IPS-18a (cell line): ENCODE measurements at regions not wholly inside any gene's neighbourhood (a gene's known extent, or its start where the extent isn't known, plus 50 kb on each side); places are given as distances from the start of the nearest gene placed in this dataset.
"Not testable (repeated sequence)": the region's sequence is repeated elsewhere in the genome, so short reads cannot be mapped to it uniquely, and the experiment has no call there.

Experiments
- H3K27ac ChIP-seq: one replicate; pipeline ENCODE4 v1.5.1; 2013; ENCODE audit warnings: low read length
- H3K27me3 ChIP-seq: one replicate; pipeline ENCODE4 v1.6.1; 2013; ENCODE audit warnings: mild to moderate bottlenecking, low read length; ENCODE audit not compliant: control insufficient read depth, insufficient read depth
- H3K36me3 ChIP-seq: one replicate; pipeline ENCODE4 v1.6.1; 2013; ENCODE audit warnings: low read depth, low read length; ENCODE audit not compliant: control insufficient read depth
- H3K4me1 ChIP-seq: one replicate; pipeline ENCODE4 v1.6.1; 2013; ENCODE audit warnings: low read depth, low read length; ENCODE audit not compliant: control insufficient read depth
- H3K4me3 ChIP-seq: one replicate; pipeline ENCODE4 v1.5.1; 2013; ENCODE audit warnings: low read length
- H3K9ac ChIP-seq: one replicate; pipeline ENCODE4 v1.6.1; 2013; ENCODE audit warnings: mild to moderate bottlenecking, low read length, moderate library complexity
- H3K9me3 ChIP-seq: one replicate; pipeline ENCODE4 v1.6.1; 2013; ENCODE audit warnings: low read depth, low read length; ENCODE audit not compliant: control insufficient read depth

DNA sequence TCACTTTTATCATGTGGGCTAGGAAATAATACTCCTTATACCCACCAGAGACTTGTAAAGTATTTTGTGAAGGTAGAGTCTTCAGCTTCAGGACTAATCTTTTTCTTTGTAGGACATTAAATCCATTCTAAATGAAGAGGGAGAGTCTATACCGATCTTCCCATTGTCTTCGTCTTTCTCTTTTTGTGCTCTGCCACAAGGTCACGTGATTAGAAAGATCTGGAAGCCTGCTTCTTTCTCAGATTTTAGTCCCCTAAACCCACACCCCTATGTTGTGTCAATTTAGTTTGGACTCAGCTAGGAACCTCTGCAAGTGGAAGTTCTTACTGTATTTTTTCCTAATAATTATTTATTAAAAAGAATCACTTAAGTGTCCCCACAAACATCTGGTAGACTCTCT is 507.3 kb downstream of the PYDC2 start:
- Histone ChIP-seq H3K4me3 (no peak overlapping the region), H3K27ac (no peak overlapping the region), H3K4me1 (peaks cover 4% of the 10 kb centered on the region), H3K36me3 (no peaks in the 10 kb centered on the region), H3K9me3 (no peaks in the 10 kb centered on the region), H3K9ac (no peak overlapping the region), H3K27me3 (no peaks in the 10 kb centered on the region)

DNA sequence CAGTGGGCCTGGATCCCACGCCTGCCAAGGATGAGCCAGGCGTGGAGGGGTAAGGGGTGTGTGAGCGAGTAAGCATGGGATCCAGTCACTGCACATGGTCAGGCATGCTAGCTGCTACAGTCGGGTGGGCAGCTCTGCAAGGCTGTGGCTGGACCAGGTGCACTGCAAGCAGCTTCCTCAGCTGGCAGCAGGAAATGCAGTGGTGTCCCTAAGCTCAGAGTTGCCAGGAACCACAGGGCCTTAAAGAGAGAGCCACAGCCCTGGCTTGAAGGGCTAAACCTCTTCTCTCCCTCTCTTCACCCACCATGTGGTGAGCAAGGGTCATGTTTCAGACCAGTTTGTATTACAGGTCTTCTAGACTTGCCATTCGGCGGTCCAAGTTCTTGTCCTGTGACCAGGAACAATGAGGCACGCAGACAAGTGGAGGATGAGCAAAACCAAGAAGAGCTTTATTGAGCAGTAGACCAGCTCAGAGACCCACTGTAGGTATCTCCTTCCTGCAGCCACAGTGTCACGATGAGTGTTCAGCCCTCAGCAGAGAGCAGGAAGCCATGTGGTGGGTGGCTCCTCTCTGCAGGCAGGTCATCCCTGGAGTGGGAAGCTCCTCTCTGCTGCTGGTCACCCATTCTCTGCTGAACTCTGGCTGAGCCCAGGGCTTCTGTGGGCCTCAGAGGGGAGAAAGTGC is 511.9 kb downstream of the PYDC2 start:
- Histone ChIP-seq H3K27ac (no peak overlapping the region), H3K36me3 (no peaks in the 10 kb centered on the region), H3K9ac (no peak overlapping the region), H3K9me3 (peaks cover 2% of the 10 kb centered on the region), H3K27me3 (no peaks in the 10 kb centered on the region), H3K4me3 (no peak overlapping the region), H3K4me1 (no peaks in the 10 kb centered on the region)

DNA sequence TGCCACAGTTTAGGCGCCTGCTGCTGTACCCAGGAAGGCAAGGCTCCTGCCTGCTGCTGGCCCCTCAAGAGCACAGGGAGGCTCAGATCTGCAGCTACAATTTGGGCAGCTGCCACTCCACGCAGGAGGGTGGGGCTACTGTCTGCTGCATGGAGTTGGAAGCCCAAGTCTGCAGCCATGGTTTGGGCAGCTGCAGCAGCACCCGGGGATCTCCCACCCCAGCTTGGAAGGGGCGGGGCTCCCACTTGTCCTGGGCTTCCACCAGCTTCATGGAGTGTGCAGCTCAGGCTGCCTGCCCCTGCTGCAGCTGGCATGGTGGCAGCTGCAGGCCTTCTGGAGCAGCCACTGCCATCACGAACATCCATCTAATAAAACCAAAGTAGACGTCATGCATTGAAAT is 512.9 kb downstream of the PYDC2 start:
- H3K27me3 ChIP-seq, result no peaks in the 10 kb centered on the region
- no peak overlapping the region for H3K9ac ChIP-seq
- no peaks in the 10 kb centered on the region for H3K36me3 ChIP-seq
- peaks cover 5% of the 10 kb centered on the region for H3K9me3 ChIP-seq
- no peak overlapping the region for H3K27ac ChIP-seq
- H3K4me1 ChIP-seq, result no peaks in the 10 kb centered on the region
- no peak overlapping the region for H3K4me3 ChIP-seq

DNA sequence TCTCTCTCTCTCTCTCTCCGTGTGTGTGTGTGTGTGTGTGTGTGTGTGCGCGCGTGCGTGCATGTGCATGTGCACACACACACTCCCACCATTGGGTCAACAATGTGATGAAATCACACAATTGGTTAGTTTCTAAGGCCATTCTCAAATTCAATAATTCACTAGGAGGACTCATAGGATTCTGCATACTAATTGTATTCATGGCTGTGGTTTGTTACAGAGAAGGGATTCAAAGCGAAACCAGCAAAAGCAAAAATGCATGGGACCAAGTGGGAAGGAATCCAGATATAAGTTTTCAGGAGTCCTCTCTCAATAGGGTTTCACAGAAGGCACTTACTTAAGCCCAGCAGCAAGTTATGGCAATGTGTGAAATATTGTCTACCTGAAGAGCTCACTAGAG is 515.0 kb downstream of the PYDC2 start:
- Histone ChIP-seq H3K9ac (no peak overlapping the region), H3K4me1 (no peaks in the 10 kb centered on the region), H3K27me3 (no peaks in the 10 kb centered on the region), H3K9me3 (peaks cover 12% of the 10 kb centered on the region), H3K36me3 (no peaks in the 10 kb centered on the region), H3K4me3 (no peak overlapping the region), H3K27ac (no peak overlapping the region)

DNA sequence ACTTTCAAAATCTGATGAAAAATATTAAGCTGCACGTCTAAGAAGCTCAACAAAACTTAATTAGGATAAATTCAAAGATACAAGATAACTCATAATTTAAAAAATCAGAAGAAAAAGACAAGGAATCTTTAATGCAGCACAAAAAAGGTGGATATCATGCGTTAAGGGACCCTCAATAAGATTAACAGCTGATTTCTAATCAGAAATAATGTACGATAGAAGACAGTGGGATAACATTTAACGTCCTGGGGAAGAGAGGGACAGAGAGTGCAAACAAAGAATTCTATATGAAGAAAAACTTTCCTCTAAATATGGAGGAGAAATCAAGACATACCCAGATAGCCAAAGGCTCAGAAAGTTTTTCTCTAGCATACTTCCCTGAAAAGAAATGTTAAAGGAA is 519.5 kb downstream of the PYDC2 start:
- Histone ChIP-seq H3K27me3 (no peaks in the 10 kb centered on the region), H3K4me3 (no peak overlapping the region), H3K27ac (no peak overlapping the region), H3K36me3 (no peaks in the 10 kb centered on the region), H3K4me1 (no peaks in the 10 kb centered on the region), H3K9me3 (peaks cover 15% of the 10 kb centered on the region), H3K9ac (no peak overlapping the region)

DNA sequence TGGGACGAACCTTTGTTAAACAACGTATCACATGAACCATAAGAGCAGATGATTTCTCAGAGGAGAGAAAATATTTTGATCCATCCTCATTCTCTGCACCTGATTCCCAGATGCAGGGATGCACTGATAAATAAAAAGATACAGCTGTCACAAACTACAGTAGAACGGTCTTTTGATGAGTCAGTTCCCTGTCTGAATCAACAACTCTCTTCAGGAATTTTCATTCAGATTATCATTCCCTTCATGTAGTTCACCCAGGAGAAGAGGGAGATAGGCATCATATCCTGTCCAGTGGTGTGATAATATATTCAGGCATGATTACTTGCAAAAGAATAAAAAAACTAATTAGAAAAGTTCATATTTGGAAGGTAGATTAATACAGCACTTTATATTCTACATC is 521.5 kb downstream of the PYDC2 start:
- H3K36me3 ChIP-seq, result no peaks in the 10 kb centered on the region
- no peaks in the 10 kb centered on the region for H3K27me3 ChIP-seq
- H3K9ac ChIP-seq, result no peak overlapping the region
- no peak overlapping the region for H3K27ac ChIP-seq
- H3K4me1 ChIP-seq, result no peaks in the 10 kb centered on the region
- H3K4me3 ChIP-seq, result no peak overlapping the region
- H3K9me3 ChIP-seq, result peaks cover 15% of the 10 kb centered on the region

DNA sequence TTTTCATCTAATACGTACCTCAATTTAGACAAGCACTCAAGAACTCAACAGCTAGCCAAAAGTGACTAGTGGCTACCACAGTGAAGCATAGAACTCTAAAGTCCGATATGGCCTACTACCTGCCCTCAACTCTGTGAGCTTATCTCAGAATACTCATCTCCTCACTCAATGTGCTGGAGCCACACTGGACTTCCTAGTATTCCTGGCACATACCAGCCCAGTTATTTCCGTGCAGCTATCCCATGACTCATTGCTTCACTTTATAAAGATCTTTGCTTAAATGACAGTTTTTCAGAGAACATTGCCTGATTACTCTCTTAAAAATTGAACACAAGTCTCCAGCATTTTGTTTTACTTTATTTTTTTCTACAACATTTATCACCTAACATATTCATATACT is 524.7 kb downstream of the PYDC2 start:
- Histone ChIP-seq H3K9me3 (peaks cover 4% of the 10 kb centered on the region), H3K36me3 (no peaks in the 10 kb centered on the region), H3K27ac (no peak overlapping the region), H3K27me3 (no peaks in the 10 kb centered on the region), H3K9ac (no peak overlapping the region), H3K4me3 (no peak overlapping the region), H3K4me1 (no peaks in the 10 kb centered on the region)

DNA sequence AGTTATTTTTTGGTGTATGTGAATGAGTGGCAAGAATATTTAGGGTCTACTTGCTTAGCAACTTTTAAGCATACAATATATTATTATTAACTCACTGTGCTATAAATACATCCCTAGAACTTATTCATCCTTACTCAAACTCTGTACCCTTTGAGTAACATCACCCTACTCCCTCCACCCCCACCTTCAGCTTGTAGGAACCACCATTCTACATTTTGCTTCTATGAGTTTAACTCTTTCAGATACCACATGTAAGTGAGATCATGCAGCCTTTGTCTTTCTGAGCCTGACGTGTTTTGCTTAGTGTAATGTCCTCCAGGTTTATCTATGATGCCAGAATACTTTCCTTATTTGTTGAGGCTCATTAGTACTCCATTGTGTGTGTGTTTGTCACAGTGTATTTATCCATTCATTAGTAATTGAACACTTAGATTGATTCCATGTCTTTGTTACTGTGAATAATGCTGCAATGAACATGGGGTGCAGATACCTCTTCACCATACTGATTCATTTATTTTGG is 526.9 kb downstream of the PYDC2 start:
- Histone ChIP-seq H3K4me1 (no peaks in the 10 kb centered on the region), H3K36me3 (no peaks in the 10 kb centered on the region), H3K9me3 (no peaks in the 10 kb centered on the region), H3K9ac (no peak overlapping the region), H3K27me3 (no peaks in the 10 kb centered on the region), H3K4me3 (no peak overlapping the region), H3K27ac (no peak overlapping the region)

DNA sequence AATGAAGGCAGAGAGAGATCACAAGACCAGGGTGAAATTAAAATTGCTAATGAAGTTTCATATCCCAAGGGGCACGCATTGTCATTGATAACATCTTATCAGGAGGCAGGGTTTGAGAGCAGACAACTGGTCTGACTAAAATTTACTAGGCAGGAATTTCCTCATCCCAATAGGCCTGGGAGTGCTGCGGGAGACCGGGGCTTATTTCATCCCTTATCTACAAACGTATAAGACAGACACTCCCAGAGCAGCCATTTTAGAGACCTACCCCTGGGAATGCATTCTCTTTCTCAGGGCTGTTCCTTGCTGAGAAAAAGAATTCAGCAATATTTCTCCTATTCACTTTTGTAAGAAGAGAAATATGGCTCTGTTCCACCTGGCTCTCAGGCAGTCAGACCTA is 533.0 kb downstream of the PYDC2 start:
- not testable (repeated sequence) for H3K4me3 ChIP-seq, H3K27ac ChIP-seq, H3K36me3 ChIP-seq, H3K27me3 ChIP-seq, H3K9me3 ChIP-seq, H3K9ac ChIP-seq
- peaks cover 13% of the 10 kb centered on the region for H3K4me1 ChIP-seq

DNA sequence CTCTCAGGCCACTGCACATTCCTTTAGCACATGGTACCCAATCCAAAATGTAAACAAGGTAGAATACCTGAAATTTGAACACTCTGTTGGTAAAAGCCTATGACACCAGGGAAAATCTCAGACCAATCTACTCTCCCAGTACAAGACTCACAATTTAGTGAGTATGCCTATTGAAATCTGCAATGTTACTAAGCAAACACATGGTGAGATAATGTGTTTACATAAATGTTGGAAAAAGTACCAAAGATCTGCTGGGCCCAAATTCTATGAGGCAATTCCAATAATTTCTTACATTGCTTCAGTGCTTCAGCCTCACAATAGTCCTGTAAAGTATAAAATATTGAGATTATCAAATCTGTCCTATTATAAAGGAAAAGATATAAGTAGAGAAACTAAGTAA is 536.1 kb downstream of the PYDC2 start:
- H3K4me3 ChIP-seq, result no peak overlapping the region
- H3K27ac ChIP-seq, result no peak overlapping the region
- no peaks in the 10 kb centered on the region for H3K27me3 ChIP-seq
- peaks cover 13% of the 10 kb centered on the region for H3K4me1 ChIP-seq
- peaks cover 4% of the 10 kb centered on the region for H3K9me3 ChIP-seq
- no peaks in the 10 kb centered on the region for H3K36me3 ChIP-seq
- H3K9ac ChIP-seq, result no peak overlapping the region

DNA sequence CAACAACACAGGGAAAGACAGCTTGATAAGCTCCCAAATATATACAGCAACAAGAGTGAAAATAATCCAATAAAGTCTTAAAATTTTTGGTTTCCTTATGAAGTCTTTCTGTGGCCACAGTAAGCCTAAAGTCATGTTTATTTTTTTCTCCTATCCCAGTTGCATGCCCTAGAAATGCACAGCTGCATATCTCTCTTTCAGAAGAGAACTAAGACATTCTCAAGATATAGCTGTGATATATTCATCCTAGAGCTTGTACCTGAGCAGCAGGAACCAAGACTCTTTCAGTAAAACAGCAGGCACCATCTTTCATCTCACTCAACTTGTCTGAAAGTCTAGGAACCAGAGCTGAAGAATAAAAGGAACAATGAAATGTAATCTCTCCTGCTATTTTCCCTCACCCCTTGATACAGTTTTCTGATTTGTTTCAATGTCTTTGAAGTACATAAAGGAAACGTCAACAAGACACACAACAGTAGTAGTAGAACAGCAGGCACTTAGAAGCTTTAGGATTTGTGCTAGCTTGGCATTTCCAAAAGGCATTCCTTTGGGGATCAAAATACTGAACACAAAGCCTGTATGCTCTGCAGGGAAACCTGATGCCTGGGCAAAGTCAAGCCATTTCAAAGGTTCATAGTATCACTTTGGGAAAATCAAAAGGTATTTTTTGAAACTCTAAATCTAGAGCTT is 536.8 kb downstream of the PYDC2 start:
- Histone ChIP-seq H3K4me1 (peaks cover 13% of the 10 kb centered on the region), H3K9ac (no peak overlapping the region), H3K27ac (no peak overlapping the region), H3K9me3 (peaks cover 4% of the 10 kb centered on the region), H3K4me3 (no peak overlapping the region), H3K36me3 (no peaks in the 10 kb centered on the region), H3K27me3 (no peaks in the 10 kb centered on the region)

DNA sequence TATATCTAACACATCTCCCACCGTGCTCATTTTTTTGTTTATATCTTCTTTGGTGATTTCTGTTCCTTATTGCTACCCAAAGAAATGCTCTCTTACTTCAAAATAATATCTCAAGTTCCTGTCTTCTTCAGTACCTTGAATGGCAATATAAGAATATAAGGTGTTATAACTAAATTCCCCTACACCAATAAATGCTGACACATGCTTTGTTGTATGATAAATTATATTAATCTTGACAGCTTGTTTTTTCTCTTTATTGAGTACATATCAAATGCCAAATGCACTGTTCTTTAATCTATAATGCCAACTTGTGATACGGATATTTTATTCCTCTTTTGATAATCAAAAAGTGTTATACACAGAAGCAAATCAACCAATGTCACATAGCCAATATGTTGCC is 540.3 kb downstream of the PYDC2 start:
- Histone ChIP-seq H3K4me1 (peaks cover 13% of the 10 kb centered on the region), H3K36me3 (no peaks in the 10 kb centered on the region), H3K27me3 (no peaks in the 10 kb centered on the region), H3K4me3 (no peak overlapping the region), H3K9me3 (no peaks in the 10 kb centered on the region), H3K27ac (no peak overlapping the region), H3K9ac (no peak overlapping the region)
